CD1c-positive myeloid dendritic cell (primary cell): ENCODE measurements at regions not wholly inside any gene's neighbourhood (a gene's known extent, or its start where the extent isn't known, plus 50 kb on each side); places are given as distances from the start of the nearest gene placed in this dataset.

Source experiments
- DNase-seq: peaks from one replicate; pipeline ENCODE4 v3.0.0-alpha.2; 2016; ENCODE audit errors: extremely low spot score

DNA sequence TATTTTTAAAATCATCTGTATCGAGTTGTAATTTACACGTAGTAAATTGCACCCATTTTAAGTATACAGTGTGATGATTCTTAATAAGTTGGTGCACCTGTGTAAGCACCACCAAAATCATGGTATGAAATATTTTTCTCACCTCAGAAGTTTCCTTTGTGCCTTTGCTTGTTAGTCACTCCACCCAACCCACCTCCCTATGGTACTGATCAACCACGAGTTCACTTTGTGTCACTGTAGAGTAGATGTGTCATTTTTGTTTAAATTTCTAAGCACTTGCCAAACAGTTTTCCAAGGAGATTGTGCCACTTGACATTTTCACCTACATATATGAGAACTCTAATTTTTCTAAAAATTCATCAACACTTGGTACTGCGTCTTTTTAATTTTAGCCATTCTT lies 806.5 kb downstream of the TLR4 start:
- DNase-seq: no peak

DNA sequence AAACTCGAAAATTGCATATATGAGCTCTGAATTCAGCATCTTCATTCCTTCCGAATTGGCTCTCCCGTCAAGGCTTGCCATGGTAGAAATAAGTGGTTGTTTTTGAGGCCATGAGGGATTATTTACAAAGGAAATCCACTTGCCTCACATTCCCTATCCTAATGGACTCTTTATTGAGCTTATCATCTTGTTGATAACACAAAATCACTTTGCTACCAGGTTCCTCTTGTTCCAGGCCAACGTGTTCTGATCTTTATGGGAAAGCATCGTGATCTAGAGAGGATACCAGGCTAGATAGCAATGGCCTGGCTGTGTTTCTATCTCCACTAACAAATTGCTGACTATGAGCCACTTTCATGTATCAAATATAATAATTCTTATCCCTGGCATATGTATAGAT lies 811.7 kb downstream of the TLR4 start:
- DNase-seq: no peak

- DNase-seq: no peak
Observed at GRCh38 chr9:118521261-118521660, 817.1 kb downstream of the TLR4 start.

- peak; percentile 13 for DNase-seq
Observed at GRCh38 chr9:118522093-118523028, 818.2 kb downstream of the TLR4 start.

DNA sequence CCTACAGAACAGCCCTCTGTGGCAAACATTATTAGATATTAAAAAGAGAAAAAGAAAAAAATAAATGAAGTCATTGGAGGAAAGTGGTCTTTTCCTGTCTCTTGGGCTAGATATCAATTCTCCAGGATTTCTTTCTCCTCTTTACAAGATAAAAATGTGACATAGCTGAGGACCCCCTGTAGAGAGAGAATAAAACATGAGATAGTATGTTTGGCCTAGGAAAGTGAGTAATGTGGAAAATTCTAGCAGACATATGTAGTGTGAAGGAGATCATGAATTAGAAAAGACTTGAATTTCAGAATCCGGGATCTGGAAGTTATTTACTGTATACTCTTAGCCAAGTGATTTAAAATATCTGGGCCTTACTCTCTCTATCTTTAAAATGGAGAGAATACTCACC lies 823.1 kb downstream of the TLR4 start:
- no peak for DNase-seq

- DNase-seq: no peak
Observed at GRCh38 chr9:118529210-118529609, 825.0 kb downstream of the TLR4 start.

- no peak for DNase-seq
Observed at GRCh38 chr9:118529624-118530214, 825.5 kb downstream of the TLR4 start.

DNA sequence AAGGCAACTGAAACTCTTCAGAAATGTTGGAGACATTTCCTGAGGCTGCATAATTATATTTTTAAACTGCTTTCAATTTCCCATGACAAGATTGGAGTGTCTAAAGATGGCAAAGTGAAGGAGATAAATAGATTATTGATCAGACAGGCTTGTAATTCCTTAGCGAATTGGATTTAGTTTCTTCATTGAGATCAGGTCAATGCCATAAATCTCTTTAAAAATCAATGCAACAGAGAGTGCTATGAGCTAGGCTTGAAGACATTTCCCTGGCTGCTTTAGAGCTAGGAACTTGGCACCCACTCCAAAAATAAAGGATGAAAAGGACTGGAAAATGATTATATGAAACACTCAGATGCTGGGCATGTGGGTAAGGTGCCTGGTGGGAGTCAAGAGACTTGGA lies 828.4 kb downstream of the TLR4 start:
- DNase-seq: no peak

- no peak for DNase-seq
Observed at GRCh38 chr9:118533101-118533500, 828.9 kb downstream of the TLR4 start.

- no peak for DNase-seq
Observed at GRCh38 chr9:118533850-118534249, 829.6 kb downstream of the TLR4 start.

GRCh38 chr9:118536153-118536552 lies 832.0 kb downstream of the TLR4 start:
- DNase-seq: no peak

- DNase-seq: no peak
Observed at GRCh38 chr9:118538959-118539358, 830.3 kb downstream of the BRINP1 start.

DNA sequence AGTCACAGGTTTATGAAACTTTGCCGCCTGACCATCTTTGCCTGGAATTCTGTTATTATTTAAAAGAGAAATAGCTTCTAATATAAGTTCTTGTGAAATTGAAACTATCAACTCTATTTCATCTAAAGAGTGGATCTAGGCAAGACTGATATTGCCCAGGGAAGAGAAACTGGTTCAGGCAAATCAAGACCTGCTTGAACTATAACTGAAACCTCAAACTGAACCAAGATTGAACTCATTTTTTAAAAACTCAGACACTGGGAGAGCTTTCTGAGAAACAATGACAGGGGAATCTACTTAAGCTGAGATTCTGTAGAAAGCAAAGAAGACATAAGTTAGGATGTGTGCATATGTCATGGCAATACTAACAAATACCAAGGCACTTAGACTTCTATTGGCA lies 815.8 kb downstream of the BRINP1 start:
- no peak for DNase-seq

DNA sequence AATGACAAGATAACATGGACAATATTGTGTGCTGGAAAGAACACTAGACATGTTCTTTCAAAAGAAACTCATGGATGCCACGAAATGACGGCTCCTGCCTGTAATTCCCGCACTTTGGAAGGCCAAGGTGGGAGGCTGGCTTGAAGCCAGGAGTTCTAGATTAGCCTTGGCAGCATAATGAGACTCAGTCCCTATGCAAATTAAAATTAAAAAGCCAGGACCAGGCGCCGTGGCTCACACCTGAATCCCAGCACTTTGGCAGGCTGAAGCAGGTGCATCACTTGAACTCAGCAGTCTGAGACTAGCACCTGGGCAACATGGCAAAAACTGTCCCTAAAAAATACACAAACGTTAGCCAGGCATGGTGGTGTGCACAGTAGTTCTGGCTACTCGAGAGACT lies 814.2 kb downstream of the BRINP1 start:
- no peak for DNase-seq

GRCh38 chr9:118558026-118558425 lies 811.2 kb downstream of the BRINP1 start:
- no peak for DNase-seq

GRCh38 chr9:118558891-118559290 lies 810.3 kb downstream of the BRINP1 start:
- no peak for DNase-seq

DNA sequence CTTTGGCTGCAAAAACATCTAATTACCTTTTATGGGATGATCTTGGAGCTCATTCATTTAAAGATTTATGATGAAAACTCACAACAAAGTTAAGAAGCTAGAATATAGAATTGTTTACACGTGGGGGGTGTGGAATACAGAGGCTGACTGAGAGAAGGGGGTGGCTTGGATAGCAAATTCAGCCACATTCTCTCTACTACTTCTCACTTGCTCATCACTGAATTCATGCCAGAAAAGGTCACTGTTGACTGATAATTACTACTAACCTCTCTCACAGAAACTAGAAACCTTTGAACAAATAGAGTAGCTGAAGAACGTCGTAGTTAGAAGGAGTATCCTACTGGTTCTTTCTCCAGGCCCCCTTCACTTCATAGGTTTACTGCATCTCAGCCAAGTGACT lies 808.2 kb downstream of the BRINP1 start:
- DNase-seq: no peak

- no peak for DNase-seq
Observed at GRCh38 chr9:118563677-118564076, 805.6 kb downstream of the BRINP1 start.

GRCh38 chr9:118567861-118568260 lies 801.4 kb downstream of the BRINP1 start:
- DNase-seq: no peak

DNA sequence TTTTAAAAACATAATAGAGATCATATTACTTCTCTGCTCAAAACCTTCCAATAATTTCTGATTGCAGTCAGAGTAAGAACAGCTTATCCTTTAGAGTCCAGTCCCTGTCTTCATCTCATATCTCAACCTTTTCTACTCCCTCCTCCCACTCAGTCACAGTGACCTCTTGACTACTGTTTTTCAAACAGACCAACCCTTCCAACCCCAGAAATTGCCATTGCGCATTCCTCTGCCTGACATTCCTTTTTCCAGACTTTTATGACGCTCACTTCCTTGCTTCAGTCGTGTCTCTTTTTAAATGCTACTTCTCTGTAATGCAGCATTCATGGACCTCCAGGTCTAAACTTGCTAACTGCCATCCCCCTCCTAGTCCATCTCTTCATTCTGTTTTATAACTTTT lies 800.5 kb downstream of the BRINP1 start:
- DNase-seq: no peak

DNA sequence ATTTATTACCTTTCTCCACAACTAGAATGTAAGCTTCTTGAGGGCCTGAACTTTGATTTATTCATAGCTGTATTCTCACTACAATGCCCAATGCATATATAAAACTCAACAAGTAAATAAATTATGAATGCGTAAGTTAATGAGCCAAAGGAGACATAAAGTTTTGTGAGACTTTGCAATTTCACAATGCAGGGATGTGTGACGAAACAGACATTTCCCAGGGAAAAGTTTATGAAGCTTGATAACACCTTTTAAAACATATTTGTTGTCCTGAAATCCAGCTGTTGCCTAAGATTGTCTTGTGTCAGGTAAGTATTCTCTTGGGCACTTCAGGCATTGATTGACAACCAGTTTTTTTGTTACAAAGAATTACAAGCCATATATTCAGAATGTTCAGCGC lies 800.1 kb downstream of the BRINP1 start:
- no peak for DNase-seq

- DNase-seq: no peak
Observed at GRCh38 chr9:118570066-118570465, 799.2 kb downstream of the BRINP1 start.

DNA sequence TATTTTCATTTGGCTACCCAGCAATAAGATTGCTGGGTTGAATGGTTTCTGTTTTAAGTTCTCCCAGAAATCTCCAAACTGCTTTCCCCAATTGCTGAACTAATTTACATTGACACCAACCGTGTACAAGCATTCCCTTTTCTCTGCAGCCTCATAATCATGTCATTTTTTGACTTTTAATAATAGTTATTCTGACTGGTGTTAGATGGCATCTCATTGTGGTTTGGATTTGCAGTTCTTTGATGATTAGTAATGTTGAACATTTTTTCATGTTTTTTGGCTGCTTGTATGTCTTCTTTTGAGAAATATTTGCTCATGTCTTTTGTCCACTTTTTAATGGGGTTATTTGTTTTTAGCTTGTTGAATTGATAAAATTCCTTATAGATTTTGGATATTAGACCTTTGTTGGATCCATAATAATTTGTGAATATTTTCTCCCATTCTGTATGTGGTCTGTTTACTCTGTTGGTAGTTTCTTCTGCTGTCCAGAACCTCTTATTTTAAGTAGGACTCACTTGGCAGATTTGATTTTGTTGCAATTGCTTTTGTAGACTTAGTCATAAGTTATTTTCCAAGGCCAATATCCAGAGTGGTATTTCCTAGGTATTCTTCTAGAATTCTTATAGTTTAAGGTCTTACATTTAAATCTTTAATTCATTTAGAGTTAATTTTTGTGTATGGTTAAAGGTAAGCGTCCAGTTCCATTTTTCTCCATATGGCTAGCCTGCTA lies 793.7 kb downstream of the BRINP1 start:
- no peak for DNase-seq
